OCI-LY1 (cell line): ENCODE measurements at regions not wholly inside any gene's neighbourhood (a gene's known extent, or its start where the extent isn't known, plus 50 kb on each side); places are given as distances from the start of the nearest gene placed in this dataset.

Experiments used
- EZH2 ChIP-seq: fragments of 200-600 bp; sonication (generic), shearing (Covaris generic); IDR thresholded peaks from 2 replicates; pipeline ENCODE4 v1.8.0; 2017; ENCODE audit warnings: borderline replicate concordance, mixed run types, mild to moderate bottlenecking, antibody characterized with exemption, low read length, moderate library complexity, mixed read lengths
- TF ChIP-seq, protein P1 (sequence below): fragments of 200-600 bp; sonication (generic), shearing (Covaris generic); IDR thresholded peaks from 2 replicates; pipeline ENCODE4 v1.5.1; 2017; ENCODE audit warnings: mild to moderate bottlenecking, antibody characterized with exemption, low read length, moderate library complexity, mixed read lengths

DNA sequence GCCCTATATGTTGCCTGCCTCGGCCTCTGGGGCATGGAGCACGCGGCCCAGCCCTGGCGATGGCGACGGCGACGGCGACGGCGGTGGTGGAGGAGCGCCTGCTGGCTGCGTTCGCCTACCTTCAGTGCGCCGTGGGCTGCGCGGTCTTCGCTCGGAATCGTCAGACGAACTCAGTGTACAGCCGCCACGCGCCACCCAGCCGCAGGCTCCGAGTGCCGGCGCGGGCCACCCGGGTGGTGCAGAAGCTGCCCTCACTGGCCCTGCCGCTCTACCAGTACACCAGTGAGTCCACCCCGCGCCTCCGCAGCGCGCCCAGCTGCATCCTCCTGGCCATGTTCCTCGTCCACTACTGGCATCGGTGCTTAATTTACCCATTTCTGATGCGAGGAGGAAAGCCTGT is 83.7 kb upstream of the F9 start:
- TF ChIP-seq, protein P1, sequence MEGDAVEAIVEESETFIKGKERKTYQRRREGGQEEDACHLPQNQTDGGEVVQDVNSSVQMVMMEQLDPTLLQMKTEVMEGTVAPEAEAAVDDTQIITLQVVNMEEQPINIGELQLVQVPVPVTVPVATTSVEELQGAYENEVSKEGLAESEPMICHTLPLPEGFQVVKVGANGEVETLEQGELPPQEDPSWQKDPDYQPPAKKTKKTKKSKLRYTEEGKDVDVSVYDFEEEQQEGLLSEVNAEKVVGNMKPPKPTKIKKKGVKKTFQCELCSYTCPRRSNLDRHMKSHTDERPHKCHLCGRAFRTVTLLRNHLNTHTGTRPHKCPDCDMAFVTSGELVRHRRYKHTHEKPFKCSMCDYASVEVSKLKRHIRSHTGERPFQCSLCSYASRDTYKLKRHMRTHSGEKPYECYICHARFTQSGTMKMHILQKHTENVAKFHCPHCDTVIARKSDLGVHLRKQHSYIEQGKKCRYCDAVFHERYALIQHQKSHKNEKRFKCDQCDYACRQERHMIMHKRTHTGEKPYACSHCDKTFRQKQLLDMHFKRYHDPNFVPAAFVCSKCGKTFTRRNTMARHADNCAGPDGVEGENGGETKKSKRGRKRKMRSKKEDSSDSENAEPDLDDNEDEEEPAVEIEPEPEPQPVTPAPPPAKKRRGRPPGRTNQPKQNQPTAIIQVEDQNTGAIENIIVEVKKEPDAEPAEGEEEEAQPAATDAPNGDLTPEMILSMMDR = no peak
- no peak for TF ChIP-seq EZH2
